Ishikawa (cell line): ENCODE measurements at regions not wholly inside any gene's neighbourhood (a gene's known extent, or its start where the extent isn't known, plus 50 kb on each side); places are given as distances from the start of the nearest gene placed in this dataset.

Experiments used
- CEBPB ChIP-seq: IDR thresholded peaks from 2 replicates; pipeline ENCODE4 v1.6.1; 2012
- CREB1 ChIP-seq: IDR thresholded peaks from 2 replicates; pipeline ENCODE4 v1.6.1; 2012; ENCODE audit warnings: low read depth
- EGR1 ChIP-seq: IDR thresholded peaks from 2 replicates; pipeline ENCODE4 v1.6.1; 2012
- EP300 ChIP-seq: IDR thresholded peaks from 2 replicates; pipeline ENCODE4 v1.6.1; 2012; ENCODE audit warnings: borderline replicate concordance
- FOXM1 ChIP-seq: IDR thresholded peaks from 2 replicates; pipeline ENCODE4 v1.6.1; 2012; ENCODE audit warnings: low read depth, borderline replicate concordance
- NFIC ChIP-seq: IDR thresholded peaks from 2 replicates; pipeline ENCODE4 v1.6.1; 2012
- RAD21 ChIP-seq: IDR thresholded peaks from 2 replicates; pipeline ENCODE4 v1.6.1; 2012; ENCODE audit warnings: low read depth
- TAF1 ChIP-seq: IDR thresholded peaks from 2 replicates; pipeline ENCODE4 v1.6.1; 2012; ENCODE audit warnings: low read depth, mild to moderate bottlenecking
- TCF12 ChIP-seq: IDR thresholded peaks from 2 replicates; pipeline ENCODE4 v1.6.1; 2012; ENCODE audit warnings: low read depth
- TEAD4 ChIP-seq: IDR thresholded peaks from 2 replicates; pipeline ENCODE4 v1.6.1; 2012
- YY1 ChIP-seq: IDR thresholded peaks from 2 replicates; pipeline ENCODE4 v1.6.1; 2012; ENCODE audit warnings: low read depth
- ZBTB7A ChIP-seq: IDR thresholded peaks from 2 replicates; pipeline ENCODE4 v1.6.1; 2012; ENCODE audit warnings: low read depth
- TF ChIP-seq, protein P1 (sequence below): IDR thresholded peaks from 2 replicates; pipeline ENCODE4 v1.6.1; 2012
- TF ChIP-seq, protein P2 (sequence below): IDR thresholded peaks from 2 replicates; pipeline ENCODE4 v1.6.1; 2012; ENCODE audit warnings: low read depth, mild to moderate bottlenecking
- TF ChIP-seq, protein P3 (sequence below): IDR thresholded peaks from 2 replicates; pipeline ENCODE4 v1.6.1; 2012

DNA sequence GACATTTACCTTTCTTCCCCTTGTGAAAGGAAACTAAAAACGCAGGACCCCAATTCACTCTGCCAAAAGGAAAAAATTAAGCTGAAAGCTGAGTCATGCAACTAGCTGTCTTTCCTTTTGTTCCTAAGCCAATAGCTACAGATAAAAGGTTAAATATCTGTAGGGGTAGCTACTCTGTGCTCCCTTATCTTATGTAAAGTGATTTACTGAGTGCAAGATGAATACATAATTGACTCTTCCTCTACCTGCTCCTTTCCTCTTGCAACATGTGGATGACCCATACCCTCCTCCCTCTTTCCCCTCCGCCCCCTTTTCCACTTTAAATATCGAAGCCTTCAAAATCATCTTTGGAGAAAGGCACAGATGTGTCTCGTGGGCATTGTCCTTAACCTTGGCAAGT is 68.0 kb upstream of the ZNF157 start:
- TF ChIP-seq CEBPB, result no peak
- no peak for TF ChIP-seq TEAD4
- TF ChIP-seq, protein P1, sequence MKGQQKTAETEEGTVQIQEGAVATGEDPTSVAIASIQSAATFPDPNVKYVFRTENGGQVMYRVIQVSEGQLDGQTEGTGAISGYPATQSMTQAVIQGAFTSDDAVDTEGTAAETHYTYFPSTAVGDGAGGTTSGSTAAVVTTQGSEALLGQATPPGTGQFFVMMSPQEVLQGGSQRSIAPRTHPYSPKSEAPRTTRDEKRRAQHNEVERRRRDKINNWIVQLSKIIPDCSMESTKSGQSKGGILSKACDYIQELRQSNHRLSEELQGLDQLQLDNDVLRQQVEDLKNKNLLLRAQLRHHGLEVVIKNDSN, result no peak
- no peak for TF ChIP-seq EP300
- no peak for TF ChIP-seq ZBTB7A
- TF ChIP-seq, protein P2, sequence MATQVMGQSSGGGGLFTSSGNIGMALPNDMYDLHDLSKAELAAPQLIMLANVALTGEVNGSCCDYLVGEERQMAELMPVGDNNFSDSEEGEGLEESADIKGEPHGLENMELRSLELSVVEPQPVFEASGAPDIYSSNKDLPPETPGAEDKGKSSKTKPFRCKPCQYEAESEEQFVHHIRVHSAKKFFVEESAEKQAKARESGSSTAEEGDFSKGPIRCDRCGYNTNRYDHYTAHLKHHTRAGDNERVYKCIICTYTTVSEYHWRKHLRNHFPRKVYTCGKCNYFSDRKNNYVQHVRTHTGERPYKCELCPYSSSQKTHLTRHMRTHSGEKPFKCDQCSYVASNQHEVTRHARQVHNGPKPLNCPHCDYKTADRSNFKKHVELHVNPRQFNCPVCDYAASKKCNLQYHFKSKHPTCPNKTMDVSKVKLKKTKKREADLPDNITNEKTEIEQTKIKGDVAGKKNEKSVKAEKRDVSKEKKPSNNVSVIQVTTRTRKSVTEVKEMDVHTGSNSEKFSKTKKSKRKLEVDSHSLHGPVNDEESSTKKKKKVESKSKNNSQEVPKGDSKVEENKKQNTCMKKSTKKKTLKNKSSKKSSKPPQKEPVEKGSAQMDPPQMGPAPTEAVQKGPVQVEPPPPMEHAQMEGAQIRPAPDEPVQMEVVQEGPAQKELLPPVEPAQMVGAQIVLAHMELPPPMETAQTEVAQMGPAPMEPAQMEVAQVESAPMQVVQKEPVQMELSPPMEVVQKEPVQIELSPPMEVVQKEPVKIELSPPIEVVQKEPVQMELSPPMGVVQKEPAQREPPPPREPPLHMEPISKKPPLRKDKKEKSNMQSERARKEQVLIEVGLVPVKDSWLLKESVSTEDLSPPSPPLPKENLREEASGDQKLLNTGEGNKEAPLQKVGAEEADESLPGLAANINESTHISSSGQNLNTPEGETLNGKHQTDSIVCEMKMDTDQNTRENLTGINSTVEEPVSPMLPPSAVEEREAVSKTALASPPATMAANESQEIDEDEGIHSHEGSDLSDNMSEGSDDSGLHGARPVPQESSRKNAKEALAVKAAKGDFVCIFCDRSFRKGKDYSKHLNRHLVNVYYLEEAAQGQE, result no peak
- TF ChIP-seq CREB1, result no peak
- no peak for TF ChIP-seq EGR1
- TF ChIP-seq FOXM1, result no peak
- TF ChIP-seq, protein P3, sequence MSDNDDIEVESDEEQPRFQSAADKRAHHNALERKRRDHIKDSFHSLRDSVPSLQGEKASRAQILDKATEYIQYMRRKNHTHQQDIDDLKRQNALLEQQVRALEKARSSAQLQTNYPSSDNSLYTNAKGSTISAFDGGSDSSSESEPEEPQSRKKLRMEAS, result no peak
- no peak for TF ChIP-seq TCF12
- no peak for TF ChIP-seq TAF1
- TF ChIP-seq YY1, result no peak
- TF ChIP-seq NFIC, result no peak
- no peak for TF ChIP-seq RAD21

DNA sequence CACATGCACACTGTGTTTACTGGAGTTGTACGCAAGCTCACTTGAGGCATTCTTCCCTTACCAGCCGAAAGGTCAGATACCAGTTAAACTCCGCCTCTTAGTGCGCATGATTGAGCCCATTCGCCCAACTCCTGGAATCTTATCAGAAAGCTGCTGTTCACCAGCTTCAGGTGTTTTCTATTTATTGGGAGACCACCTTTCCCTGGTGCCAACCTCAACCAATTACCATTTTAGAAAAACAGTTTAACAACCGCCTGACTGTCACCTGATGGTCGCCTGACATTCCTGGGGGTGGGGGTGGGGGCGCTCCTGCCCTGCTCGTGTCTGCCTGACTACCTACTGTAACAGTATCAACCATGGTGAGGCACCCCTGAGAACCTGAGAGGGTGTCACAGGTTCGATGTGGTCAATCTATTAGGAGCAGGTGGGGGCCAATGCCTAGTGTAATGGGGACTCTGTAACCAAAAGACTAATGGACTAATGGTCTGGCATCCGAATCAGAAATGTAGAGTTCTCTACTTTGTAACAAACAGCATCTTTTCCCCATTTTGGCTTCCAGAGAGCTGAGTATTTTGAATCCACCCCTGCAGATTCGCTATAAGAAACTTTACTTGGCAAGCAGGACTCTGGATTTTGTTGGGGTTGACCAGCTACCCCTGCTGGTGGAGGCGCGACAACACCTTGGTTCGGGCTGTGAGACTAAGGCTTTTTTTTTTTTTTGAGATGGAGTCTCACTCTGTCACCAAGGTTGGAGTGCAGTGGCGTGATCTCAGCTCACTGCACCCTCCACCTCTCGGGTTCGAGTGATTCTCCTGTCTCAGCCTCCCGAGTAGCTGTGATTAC is 58.2 kb upstream of the ZNF157 start:
- TF ChIP-seq, protein P3, result no peak
- no peak for TF ChIP-seq TAF1
- no peak for TF ChIP-seq CREB1
- TF ChIP-seq ZBTB7A, result no peak
- peak; percentile 34; the same call in 1 of the 2 replicates for TF ChIP-seq TEAD4
- TF ChIP-seq CEBPB, result no peak
- peak; percentile 75 for TF ChIP-seq RAD21
- TF ChIP-seq YY1, result no peak
- TF ChIP-seq, protein P1, result no peak

DNA sequence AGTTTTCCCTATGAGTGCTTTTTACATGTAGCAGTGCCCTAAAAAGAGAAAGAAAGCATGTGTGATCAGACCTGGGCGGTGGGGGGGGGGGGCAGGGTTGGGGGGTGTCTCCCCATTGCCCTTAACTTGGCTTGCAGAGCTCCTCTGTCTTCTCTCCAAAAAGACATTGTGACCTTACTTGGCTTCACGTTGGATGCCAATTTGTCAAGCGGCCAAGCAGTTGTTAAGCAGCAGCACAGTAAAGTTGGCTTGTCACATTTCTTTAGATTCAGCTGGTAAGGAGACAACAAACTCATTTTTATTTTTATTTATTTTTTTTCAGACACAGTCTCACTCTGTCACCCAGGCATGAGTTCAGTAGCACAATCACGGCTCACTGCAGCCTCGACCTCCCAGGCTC is 57.3 kb upstream of the ZNF157 start:
- TF ChIP-seq CEBPB, result no peak

DNA sequence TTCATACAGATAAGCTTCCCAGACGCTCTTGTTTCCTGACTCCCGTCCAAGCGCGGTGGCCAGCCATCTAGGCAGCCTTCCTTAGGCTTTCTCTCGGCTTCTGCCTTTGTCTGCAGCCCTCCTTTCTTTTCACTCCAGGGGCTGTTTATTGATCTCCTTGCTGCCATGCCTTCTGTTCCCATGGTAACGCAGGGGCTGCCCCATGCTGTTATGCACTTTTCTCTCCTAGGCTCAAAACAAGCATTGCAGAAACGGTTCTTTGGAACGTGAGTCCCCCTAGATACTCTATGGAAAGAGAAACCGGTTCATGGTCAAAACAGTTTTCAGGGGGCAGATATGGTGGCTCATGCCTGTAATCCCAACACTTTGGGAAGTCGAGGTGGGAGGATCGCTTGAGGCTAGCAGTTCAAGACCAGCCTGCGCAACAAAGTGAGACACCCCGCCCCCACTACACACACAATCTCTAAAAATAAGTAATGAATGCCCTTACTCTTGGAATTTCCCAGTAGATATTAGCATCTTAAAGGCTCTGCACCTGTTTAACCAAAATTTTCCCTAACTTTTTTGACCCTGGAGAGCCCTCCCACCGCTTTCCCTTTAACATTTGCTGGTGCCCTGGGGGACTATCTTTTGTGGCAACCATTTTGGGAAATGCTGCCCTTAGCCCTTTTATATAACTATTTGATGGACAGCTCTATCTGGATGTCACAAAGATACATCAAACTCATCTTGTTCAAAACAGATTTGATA is 53.9 kb upstream of the ZNF157 start:
- TF ChIP-seq EP300, result no peak
